OCI-LY7 (cell line): ENCODE measurements at regions not wholly inside any gene's neighbourhood (a gene's known extent, or its start where the extent isn't known, plus 50 kb on each side); places are given as distances from the start of the nearest gene placed in this dataset.

ENCODE experiments used
- CTCF ChIP-seq: fragments of 200-600 bp; sonication (generic); conservative IDR thresholded peaks from 2 replicates; pipeline ENCODE4 v1.5.1; 2014; ENCODE audit warnings: mild to moderate bottlenecking, antibody characterized with exemption, low read length, moderate library complexity, mixed read lengths
- EZH2phosphoT487 ChIP-seq: fragments of 200-600 bp; sonication (generic); IDR thresholded peaks from 2 replicates; pipeline ENCODE4 v1.6.1; 2018; ENCODE audit warnings: low read depth, borderline replicate concordance, mild to moderate bottlenecking, mixed run types, antibody characterized with exemption, low read length, moderate library complexity, mixed read lengths

DNA sequence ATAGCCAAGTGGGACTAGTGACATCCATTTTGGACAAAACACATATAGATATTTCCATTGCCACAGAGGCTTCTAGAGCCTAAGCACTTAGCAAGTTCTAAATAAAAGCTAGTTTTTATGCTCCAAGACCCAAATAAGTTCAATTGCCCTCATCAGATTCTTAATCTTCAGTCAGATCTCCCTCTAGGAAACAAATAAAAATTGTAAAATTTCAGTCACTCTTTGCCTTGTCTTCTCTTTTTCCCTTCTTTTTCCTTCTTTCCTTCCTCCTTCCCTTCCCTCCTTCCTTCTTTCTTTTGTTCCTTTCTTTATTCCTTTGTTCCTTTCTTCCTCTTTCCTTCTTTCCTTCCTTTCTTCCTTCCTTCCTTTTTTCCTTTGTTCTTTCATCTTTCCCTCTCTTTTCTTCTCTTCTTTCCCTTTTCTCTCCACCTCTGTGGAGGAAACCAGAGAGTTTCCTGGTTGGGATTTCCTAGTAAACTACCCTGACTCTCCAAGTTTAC, 68.8 kb upstream of the GADL1 start:
- TF ChIP-seq CTCF (no peak), EZH2phosphoT487 (no peak)
